ENCODE measurements at regions not wholly inside any gene's neighbourhood (a gene's known extent, or its start where the extent isn't known, plus 50 kb on each side); places are given as distances from the start of the nearest gene placed in this dataset.
"Not testable (repeated sequence)": the region's sequence is repeated elsewhere in the genome, so short reads cannot be mapped to it uniquely, and the experiment has no call there.

DNA sequence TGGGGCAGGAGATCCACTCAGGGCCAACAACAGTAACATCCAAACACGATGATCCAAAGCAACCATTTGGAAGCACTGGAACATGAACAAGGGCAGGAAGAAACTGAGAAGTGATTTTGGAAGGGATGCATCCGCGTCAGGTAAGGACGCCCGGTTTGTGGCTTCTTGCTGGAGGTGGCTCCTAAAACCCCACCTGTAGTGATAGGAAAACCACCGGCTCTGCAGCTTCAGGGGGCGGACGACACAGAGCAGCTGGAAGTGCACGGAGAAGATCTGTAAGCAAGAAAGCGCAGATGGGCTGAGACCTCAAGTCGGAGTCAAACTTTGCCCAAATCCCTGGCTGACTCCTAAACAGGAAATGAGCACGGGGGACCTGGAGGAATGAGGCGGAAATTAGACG is 1066.1 kb downstream of the BRD1 start:
- no peak overlapping the region for H3K27ac ChIP-seq
- H3K4me3 ChIP-seq = no peak overlapping the region
- peak; percentile 33 for DNase-seq (ENCODE audit: low spot score)
- TF ChIP-seq, protein P1, sequence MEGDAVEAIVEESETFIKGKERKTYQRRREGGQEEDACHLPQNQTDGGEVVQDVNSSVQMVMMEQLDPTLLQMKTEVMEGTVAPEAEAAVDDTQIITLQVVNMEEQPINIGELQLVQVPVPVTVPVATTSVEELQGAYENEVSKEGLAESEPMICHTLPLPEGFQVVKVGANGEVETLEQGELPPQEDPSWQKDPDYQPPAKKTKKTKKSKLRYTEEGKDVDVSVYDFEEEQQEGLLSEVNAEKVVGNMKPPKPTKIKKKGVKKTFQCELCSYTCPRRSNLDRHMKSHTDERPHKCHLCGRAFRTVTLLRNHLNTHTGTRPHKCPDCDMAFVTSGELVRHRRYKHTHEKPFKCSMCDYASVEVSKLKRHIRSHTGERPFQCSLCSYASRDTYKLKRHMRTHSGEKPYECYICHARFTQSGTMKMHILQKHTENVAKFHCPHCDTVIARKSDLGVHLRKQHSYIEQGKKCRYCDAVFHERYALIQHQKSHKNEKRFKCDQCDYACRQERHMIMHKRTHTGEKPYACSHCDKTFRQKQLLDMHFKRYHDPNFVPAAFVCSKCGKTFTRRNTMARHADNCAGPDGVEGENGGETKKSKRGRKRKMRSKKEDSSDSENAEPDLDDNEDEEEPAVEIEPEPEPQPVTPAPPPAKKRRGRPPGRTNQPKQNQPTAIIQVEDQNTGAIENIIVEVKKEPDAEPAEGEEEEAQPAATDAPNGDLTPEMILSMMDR (IDR thresholded peaks at IDR 0.05) = no peak

DNA sequence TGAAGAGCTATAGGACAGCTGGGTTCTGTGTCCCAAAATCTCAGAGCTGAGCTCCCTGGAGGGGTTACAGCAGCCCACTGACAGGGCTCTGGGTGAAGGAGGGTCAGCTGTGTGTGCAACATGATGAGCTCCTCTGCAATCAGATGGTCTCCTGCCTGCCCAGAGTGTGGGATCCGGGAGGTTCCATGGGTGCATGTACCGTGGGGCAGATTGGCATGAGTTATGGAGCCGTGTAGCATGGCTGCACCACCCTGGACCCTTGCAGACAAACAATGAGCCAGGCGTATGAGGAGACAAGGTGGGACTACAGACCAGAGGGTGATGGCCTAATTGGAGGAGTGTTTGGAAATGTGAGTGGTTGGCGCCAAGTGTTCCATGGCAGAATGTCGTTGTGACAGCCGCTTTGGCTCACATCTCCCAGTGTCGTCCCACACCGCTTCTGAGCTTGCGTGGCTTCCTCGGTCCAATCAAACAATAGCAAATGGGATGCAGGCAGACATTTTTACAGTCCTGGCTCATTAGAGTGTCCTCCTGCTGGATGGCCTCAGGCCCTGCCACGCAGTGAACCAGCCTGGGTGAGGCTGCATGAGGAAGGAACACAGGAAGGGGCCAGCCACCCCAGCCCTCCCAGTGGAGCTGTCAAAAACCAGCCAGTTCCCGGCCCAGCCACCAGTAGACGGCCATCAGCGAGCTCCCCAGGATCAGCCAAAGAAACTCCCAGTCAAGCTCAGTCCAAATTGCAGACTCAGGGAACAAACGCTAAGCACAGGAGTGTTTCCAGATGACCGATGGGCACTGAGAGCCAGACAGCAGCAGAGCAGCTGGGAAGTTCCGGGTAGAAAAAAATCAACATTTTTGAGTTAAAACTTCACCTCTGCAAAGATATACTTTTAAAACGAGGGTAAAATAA is 1066.9 kb downstream of the BRD1 start:
- DNase-seq (ENCODE audit: low spot score) = peak; percentile 33
- Histone ChIP-seq H3K4me3 (no peak overlapping the region), H3K27ac (no peak overlapping the region)
- TF ChIP-seq, protein P1 (IDR thresholded peaks at IDR 0.05) = no peak

DNA sequence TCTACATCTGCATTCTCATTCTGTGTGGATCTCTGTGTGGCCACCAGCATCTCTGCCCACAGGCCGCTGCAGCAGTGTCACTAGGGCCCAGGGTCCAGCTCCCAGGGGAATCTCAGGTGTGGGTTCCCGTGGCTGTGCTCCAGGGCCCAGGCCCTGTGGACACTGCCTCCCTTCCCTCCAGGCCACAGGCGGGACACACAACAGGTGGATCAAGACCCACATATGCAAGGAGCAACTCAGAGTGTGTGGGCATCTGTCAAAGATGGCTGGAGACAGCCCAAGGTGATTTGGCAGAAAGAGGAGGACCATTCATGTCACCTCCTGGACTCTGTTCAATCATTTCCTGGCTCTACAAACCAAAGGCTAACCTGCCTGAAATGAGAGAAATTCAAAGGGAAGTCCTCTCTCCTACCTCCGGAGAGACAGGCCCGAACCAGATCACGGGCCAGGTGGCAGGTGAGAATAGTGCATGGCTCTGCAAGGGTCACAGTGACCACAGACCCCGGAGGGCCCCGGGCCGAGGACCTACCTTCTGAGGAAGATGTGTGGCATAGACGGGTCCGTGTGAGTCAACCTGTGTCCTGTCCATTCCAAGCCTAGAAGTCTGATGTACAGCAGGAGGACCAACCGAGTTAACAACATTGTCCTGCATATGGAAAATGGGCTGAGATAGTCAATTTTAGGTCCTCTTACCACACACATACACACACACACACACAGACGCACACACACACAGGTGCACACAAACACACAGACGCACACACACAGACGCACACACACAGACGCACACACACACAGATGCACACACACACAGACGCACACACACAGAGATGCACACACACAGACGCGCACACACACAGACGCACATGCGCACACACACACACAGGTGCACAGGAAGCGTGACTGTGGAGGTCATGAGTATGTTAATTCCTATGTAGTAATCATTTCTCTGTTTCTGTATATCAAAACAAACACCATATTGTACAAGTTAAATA is 1068.5 kb downstream of the BRD1 start:
- H3K27ac ChIP-seq = no peak overlapping the region
- TF ChIP-seq, protein P1 (IDR thresholded peaks at IDR 0.05) = no peak
- DNase-seq (ENCODE audit: low spot score) = peak; percentile 43

GRCh38 chr22:48757985-48758561 is 1069.6 kb downstream of the BRD1 start:
- Histone ChIP-seq H3K27ac (no peak overlapping the region), H3K4me3 (no peak overlapping the region)
- DNase-seq (ENCODE audit: low spot score) = peak; percentile 4
- TF ChIP-seq, protein P1 (IDR thresholded peaks at IDR 0.05) = no peak

More for the DNA sequence above, 1068.5 kb downstream of the BRD1 start:
- H3K4me3 ChIP-seq = no peak overlapping the region

DNA sequence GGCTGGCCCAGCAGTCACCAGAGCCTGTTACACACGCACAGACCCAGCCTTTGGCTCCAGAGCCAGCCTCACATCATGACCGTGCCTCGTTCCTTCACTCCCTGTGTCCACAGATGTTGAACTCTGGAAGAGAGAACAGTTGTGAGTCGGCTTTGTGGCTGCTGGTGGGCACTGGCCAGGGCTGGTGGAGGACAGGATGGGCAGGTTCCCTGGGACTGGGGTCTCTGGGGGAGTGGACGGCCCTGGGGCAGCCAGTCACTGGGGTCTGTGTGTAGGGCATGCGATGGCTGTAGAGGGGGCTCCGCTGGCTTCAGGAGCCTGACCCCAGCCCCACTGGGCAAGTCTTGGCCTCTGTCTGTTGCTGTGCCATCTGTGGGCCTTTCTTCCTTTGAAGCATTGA is 1070.1 kb downstream of the BRD1 start:
- Histone ChIP-seq H3K27ac (no peak overlapping the region), H3K4me3 (no peak overlapping the region)
- TF ChIP-seq, protein P1 (IDR thresholded peaks at IDR 0.05) = no peak
- DNase-seq (ENCODE audit: low spot score) = peak; percentile 64

GRCh38 chr22:48757135-48757534 is 1070.5 kb downstream of the BRD1 start:
- H3K27ac ChIP-seq, H3K4me3 ChIP-seq: not testable (repeated sequence)
- DNase-seq (ENCODE audit: low spot score) = peak; percentile 8
